ENCODE measurements at regions not wholly inside any gene's neighbourhood (a gene's known extent, or its start where the extent isn't known, plus 50 kb on each side); places are given as distances from the start of the nearest gene placed in this dataset.

DNA sequence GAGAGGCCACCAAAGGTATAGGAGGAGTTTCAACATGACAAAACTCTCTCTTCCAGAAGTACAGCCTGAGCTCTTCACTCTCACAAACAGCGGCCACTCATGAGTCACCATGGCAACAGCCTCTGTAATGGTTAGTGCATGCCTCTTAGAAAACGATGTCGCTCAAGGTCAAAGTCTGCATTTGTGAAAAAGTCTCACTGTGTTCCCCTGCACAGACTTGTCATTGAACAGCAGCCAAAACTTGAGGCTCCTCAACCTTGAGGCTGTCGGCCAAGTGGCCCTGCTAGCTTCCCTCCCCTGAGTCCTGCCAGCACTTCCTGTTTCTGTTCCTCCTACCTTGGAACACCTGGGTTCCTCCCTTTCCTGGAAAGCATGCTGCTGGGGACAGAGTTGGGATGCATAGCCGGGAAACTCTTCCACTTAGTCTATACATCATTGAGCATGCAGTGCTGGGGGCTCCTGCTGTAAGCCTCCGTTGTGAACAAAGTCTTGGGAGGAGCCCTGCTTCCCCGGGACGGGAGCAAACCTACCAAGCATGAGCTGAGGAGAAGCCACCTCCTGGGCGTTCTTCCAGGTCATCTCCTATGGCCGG lies 66.6 kb downstream of the ING2 start:
- TF ChIP-seq, protein P1, sequence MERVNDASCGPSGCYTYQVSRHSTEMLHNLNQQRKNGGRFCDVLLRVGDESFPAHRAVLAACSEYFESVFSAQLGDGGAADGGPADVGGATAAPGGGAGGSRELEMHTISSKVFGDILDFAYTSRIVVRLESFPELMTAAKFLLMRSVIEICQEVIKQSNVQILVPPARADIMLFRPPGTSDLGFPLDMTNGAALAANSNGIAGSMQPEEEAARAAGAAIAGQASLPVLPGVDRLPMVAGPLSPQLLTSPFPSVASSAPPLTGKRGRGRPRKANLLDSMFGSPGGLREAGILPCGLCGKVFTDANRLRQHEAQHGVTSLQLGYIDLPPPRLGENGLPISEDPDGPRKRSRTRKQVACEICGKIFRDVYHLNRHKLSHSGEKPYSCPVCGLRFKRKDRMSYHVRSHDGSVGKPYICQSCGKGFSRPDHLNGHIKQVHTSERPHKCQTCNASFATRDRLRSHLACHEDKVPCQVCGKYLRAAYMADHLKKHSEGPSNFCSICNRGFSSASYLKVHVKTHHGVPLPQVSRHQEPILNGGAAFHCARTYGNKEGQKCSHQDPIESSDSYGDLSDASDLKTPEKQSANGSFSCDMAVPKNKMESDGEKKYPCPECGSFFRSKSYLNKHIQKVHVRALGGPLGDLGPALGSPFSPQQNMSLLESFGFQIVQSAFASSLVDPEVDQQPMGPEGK (CRISPR knock-in tag; IDR thresholded peaks at IDR 0.05; ENCODE audit: borderline replicate concordance) = no peak
- TF ChIP-seq ESRRG (CRISPR knock-in tag; IDR thresholded peaks at IDR 0.05) = no peak
- no peak for TF ChIP-seq GLIS3 (CRISPR knock-in tag; IDR thresholded peaks at IDR 0.05)
- TF ChIP-seq, protein P2, sequence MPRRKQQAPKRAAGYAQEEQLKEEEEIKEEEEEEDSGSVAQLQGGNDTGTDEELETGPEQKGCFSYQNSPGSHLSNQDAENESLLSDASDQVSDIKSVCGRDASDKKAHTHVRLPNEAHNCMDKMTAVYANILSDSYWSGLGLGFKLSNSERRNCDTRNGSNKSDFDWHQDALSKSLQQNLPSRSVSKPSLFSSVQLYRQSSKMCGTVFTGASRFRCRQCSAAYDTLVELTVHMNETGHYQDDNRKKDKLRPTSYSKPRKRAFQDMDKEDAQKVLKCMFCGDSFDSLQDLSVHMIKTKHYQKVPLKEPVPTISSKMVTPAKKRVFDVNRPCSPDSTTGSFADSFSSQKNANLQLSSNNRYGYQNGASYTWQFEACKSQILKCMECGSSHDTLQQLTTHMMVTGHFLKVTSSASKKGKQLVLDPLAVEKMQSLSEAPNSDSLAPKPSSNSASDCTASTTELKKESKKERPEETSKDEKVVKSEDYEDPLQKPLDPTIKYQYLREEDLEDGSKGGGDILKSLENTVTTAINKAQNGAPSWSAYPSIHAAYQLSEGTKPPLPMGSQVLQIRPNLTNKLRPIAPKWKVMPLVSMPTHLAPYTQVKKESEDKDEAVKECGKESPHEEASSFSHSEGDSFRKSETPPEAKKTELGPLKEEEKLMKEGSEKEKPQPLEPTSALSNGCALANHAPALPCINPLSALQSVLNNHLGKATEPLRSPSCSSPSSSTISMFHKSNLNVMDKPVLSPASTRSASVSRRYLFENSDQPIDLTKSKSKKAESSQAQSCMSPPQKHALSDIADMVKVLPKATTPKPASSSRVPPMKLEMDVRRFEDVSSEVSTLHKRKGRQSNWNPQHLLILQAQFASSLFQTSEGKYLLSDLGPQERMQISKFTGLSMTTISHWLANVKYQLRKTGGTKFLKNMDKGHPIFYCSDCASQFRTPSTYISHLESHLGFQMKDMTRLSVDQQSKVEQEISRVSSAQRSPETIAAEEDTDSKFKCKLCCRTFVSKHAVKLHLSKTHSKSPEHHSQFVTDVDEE (CRISPR knock-in tag; IDR thresholded peaks at IDR 0.05) = no peak
- no peak for TF ChIP-seq ARNTL (CRISPR knock-in tag; IDR thresholded peaks at IDR 0.05; ENCODE audit: borderline replicate concordance, low read depth)
- TF ChIP-seq, protein P3, sequence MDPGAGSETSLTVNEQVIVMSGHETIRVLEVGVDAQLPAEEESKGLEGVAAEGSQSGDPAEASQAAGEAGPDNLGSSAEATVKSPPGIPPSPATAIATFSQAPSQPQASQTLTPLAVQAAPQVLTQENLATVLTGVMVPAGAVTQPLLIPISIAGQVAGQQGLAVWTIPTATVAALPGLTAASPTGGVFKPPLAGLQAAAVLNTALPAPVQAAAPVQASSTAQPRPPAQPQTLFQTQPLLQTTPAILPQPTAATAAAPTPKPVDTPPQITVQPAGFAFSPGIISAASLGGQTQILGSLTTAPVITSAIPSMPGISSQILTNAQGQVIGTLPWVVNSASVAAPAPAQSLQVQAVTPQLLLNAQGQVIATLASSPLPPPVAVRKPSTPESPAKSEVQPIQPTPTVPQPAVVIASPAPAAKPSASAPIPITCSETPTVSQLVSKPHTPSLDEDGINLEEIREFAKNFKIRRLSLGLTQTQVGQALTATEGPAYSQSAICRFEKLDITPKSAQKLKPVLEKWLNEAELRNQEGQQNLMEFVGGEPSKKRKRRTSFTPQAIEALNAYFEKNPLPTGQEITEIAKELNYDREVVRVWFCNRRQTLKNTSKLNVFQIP (CRISPR knock-in tag; IDR thresholded peaks at IDR 0.05; ENCODE audit: borderline replicate concordance, low read depth) = no peak
- TF ChIP-seq RARB (CRISPR knock-in tag; IDR thresholded peaks at IDR 0.05) = no peak
- no peak for TF ChIP-seq TOX (CRISPR knock-in tag; IDR thresholded peaks at IDR 0.05; ENCODE audit: borderline replicate concordance)
- TF ChIP-seq PPARA (CRISPR knock-in tag; IDR thresholded peaks at IDR 0.05; ENCODE audit: borderline replicate concordance) = no peak
